H7 (cell line): ENCODE measurements at regions not wholly inside any gene's neighbourhood (a gene's known extent, or its start where the extent isn't known, plus 50 kb on each side); places are given as distances from the start of the nearest gene placed in this dataset.

Source experiments
- DNase-seq: peaks from one replicate; pipeline ENCODE4 v3.0.0; 2012
- H3K27me3 ChIP-seq: 2 replicates; pipeline ENCODE4 v1.6.0; 2011; ENCODE audit warnings: mild to moderate bottlenecking, low read length; ENCODE audit not compliant: control insufficient read depth, insufficient read depth
- H3K36me3 ChIP-seq: replicated peaks from 2 replicates; pipeline ENCODE4 v1.5.1; 2011; ENCODE audit warnings: low read length; ENCODE audit not compliant: control insufficient read depth, insufficient read depth
- H3K4me3 ChIP-seq: 2 replicates; pipeline ENCODE4 v1.5.1; 2011; ENCODE audit warnings: low read depth, mild to moderate bottlenecking, control low read depth, low read length, moderate library complexity; ENCODE audit not compliant: insufficient read depth

DNA sequence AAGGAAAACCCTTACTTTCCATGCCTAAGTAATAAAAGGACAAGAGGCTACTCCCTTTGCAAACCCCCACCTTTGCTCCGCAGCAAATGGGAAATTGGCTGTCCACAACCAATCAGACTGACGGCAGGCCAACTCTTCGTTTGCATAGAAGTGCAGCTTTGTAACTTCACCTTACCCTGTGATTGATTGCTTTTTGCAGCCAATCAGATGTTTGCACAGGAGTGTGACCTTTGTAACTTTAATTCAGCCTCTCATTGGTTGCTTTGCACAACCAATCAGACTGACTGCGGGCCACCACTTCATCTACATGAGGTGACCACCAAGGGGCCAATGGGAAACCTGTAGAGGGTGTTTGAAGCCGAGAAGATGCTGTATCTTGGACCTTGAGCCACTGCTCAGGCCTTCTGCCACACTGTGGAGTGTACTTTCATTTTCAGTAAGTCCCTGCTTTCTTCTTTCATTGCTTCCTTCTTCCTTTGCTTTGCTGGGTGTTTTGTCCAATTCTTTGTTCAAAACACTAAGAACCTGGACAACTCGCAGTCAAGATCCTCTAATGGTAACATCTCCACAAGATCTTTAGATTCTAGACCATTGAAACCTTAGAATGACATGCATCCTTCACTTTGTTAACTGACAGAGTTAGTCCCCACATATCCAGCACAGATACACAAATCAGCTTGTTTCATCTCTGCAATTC is 51.3 kb upstream of the FREM1 start:
- no peaks in the 10 kb centered on the region for H3K36me3 ChIP-seq
- no peak overlapping the region for H3K4me3 ChIP-seq
- H3K27me3 ChIP-seq = no peaks in the 10 kb centered on the region
- DNase-seq = no peak

DNA sequence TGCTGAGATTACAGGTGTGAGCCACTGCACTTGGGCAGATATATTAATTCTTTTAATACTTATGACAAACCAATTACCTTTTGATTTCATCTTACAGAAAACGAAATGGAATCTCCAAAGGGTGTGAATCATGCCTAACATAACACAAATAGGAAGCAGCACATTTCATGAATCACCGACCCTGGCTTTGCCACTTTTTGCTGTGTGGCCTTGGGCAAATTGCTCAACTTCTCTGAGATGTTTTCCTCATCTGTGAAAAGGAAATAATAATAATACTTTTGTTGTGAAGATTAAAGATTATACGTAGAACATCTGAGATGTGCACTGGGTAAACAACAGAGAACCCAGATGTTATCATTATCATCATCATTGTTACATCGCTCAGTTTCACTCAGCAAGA is 50.7 kb upstream of the FREM1 start:
- H3K36me3 ChIP-seq = no peaks in the 10 kb centered on the region
- no peak for DNase-seq
- no peaks in the 10 kb centered on the region for H3K27me3 ChIP-seq
- no peak overlapping the region for H3K4me3 ChIP-seq
